ENCODE measurements at regions not wholly inside any gene's neighbourhood (a gene's known extent, or its start where the extent isn't known, plus 50 kb on each side); places are given as distances from the start of the nearest gene placed in this dataset.

GRCh38 chr11:97854877-97855276 lies 1165.9 kb upstream of the CNTN5 start:
- Histone ChIP-seq H3K36me3 (ENCODE audit: control insufficient read depth, insufficient read depth, low read length) (no peaks in the 10 kb centered on the region), H3K27me3 (ENCODE audit: control insufficient read depth in 2 of 2, insufficient read depth in 2 of 2, low read length in 2 of 2) (no peaks in the 10 kb centered on the region), H3K4me3 (no peak overlapping the region), H3K9me3 (replicated peaks; ENCODE audit: control insufficient read depth, insufficient read depth, low read depth, low read length) (no peaks in the 10 kb centered on the region), H3K27ac (ENCODE audit: extremely low read depth, low read depth, low read length) (no peak overlapping the region), H3K4me2 (ENCODE audit: insufficient read depth, low read length) (no peak overlapping the region), H3K9ac (ENCODE audit: insufficient read depth in 1 of 2, low read depth in 2 of 2, low read length in 2 of 2) (no peak overlapping the region), H3K4me1 (replicated peaks in 1 of 2; ENCODE audit: control insufficient read depth in 2 of 2, insufficient read depth in 2 of 2, low read length in 2 of 2) (no peaks in the 10 kb centered on the region; a peak in 1 of 5 replicates), H4K20me1 (replicated peaks; ENCODE audit: control insufficient read depth, insufficient read depth, low read length) (no peaks in the 10 kb centered on the region), H3K79me2 (ENCODE audit: control insufficient read depth, insufficient read depth, low read length) (no peaks in the 10 kb centered on the region), H2AFZ (ENCODE audit: low read depth, low read length) (no peak overlapping the region), H3K9me1 (ENCODE audit: control insufficient read depth, insufficient read depth, low read length) (no peaks in the 10 kb centered on the region)
- 34% methylated on average over 9 of the region's 14 CpGs for WGBS (ENCODE audit: insufficient coverage, low coverage, missing lambda C conversion rate)
- FAIRE-seq (no peak), DNase-seq (ENCODE audit: extremely low read depth in 1 of 4, low spot score in 3 of 4) (no peak), ATAC-seq (no peak)
- intact Hi-C loops (cut with micrococcal nuclease), result no loop called here
- CTCF ChIA-PET (ENCODE audit: low intra/inter-chr PET ratio), result no interaction called here
- in situ Hi-C loops (cut with MboI), result no loop called here
- no TSS peak for BruUV-seq (replicated peaks)
- TF ChIP-seq, protein P1, sequence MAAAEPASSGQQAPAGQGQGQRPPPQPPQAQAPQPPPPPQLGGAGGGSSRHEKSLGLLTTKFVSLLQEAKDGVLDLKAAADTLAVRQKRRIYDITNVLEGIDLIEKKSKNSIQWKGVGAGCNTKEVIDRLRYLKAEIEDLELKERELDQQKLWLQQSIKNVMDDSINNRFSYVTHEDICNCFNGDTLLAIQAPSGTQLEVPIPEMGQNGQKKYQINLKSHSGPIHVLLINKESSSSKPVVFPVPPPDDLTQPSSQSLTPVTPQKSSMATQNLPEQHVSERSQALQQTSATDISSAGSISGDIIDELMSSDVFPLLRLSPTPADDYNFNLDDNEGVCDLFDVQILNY (CRISPR knock-in tag; IDR thresholded peaks at IDR 0.05), result no peak
- TF ChIP-seq ZNF274 (IDR thresholded peaks at IDR 0.05; ENCODE audit: borderline replicate concordance, low read depth, low read length), result no peak
- no peak for TF ChIP-seq CBFA2T3 (IDR thresholded peaks at IDR 0.05)
- TF ChIP-seq ZNF318 (IDR thresholded peaks at IDR 0.05; ENCODE audit: borderline replicate concordance in 1 of 2, low read depth in 1 of 2), result no peak
- TF ChIP-seq, protein P2, sequence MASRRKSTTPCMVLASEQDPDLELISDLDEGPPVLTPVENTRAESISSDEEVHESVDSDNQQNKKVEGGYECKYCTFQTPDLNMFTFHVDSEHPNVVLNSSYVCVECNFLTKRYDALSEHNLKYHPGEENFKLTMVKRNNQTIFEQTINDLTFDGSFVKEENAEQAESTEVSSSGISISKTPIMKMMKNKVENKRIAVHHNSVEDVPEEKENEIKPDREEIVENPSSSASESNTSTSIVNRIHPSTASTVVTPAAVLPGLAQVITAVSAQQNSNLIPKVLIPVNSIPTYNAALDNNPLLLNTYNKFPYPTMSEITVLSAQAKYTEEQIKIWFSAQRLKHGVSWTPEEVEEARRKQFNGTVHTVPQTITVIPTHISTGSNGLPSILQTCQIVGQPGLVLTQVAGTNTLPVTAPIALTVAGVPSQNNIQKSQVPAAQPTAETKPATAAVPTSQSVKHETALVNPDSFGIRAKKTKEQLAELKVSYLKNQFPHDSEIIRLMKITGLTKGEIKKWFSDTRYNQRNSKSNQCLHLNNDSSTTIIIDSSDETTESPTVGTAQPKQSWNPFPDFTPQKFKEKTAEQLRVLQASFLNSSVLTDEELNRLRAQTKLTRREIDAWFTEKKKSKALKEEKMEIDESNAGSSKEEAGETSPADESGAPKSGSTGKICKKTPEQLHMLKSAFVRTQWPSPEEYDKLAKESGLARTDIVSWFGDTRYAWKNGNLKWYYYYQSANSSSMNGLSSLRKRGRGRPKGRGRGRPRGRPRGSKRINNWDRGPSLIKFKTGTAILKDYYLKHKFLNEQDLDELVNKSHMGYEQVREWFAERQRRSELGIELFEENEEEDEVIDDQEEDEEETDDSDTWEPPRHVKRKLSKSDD (conservative IDR thresholded peaks at IDR 0.05; ENCODE audit: low read length), result no peak
- TF ChIP-seq ELK1 (CRISPR knock-in tag; IDR thresholded peaks at IDR 0.05), result no peak
- no peak for TF ChIP-seq GATAD2A (IDR thresholded peaks at IDR 0.05)
- TF ChIP-seq ZNF146 (CRISPR knock-in tag; IDR thresholded peaks at IDR 0.05; ENCODE audit: unreplicated experiment), result no peak
- no peak for TF ChIP-seq KDM1A (IDR thresholded peaks at IDR 0.05)
- POLR2A ChIA-PET, result no interaction called here

All from K562 (cell line).